IMR-90 (cell line): ENCODE measurements at regions not wholly inside any gene's neighbourhood (a gene's known extent, or its start where the extent isn't known, plus 50 kb on each side); places are given as distances from the start of the nearest gene placed in this dataset.

ENCODE experiments used
- CEBPB ChIP-seq: IDR thresholded peaks from 2 replicates; pipeline ENCODE4 v1.6.1; 2012; ENCODE audit warnings: low read depth, low read length, improper control_type of control experiment
- CTCF ChIP-seq: conservative IDR thresholded peaks from 2 replicates; pipeline ENCODE4 v1.5.1; 2012; ENCODE audit warnings: mild to moderate bottlenecking, low read depth, low read length, improper control_type of control experiment
- MAZ ChIP-seq: IDR thresholded peaks from 2 replicates; pipeline ENCODE4 v1.6.1; 2012; ENCODE audit warnings: low read depth, mild to moderate bottlenecking, low read length, improper control_type of control experiment, moderate library complexity, borderline replicate concordance
- POLR2A ChIP-seq: IDR thresholded peaks from 2 replicates; pipeline ENCODE4 v1.6.1; 2012; ENCODE audit warnings: mild to moderate bottlenecking, low read depth, low read length
- RAD21 ChIP-seq: IDR thresholded peaks from 2 replicates; pipeline ENCODE4 v1.6.1; 2012; ENCODE audit warnings: low read length, improper control_type of control experiment
- RCOR1 ChIP-seq: IDR thresholded peaks from 2 replicates; pipeline ENCODE4 v1.6.1; 2012; ENCODE audit warnings: mild to moderate bottlenecking, low read length, improper control_type of control experiment; ENCODE audit not compliant: insufficient replicate concordance
- RFX5 ChIP-seq: IDR thresholded peaks from 2 replicates; pipeline ENCODE4 v1.8.0; 2012; ENCODE audit warnings: low read depth, mild to moderate bottlenecking, low read length, moderate library complexity
- USF2 ChIP-seq: fragments of 150-350 bp; IDR thresholded peaks from 2 replicates; pipeline ENCODE4 v1.6.1; 2017; ENCODE audit warnings: mild to moderate bottlenecking, antibody characterized with exemption, low read length, low read depth

GRCh38 chr10:91153508-91153907, 67.0 kb upstream of the PCGF5 start:
- no peak for TF ChIP-seq RFX5
- TF ChIP-seq CEBPB, result no peak
- TF ChIP-seq CTCF, result no peak
- TF ChIP-seq RAD21, result no peak
- no peak for TF ChIP-seq MAZ
- no peak for TF ChIP-seq RCOR1
- TF ChIP-seq USF2, result no peak
- no peak for TF ChIP-seq POLR2A
